GM23338 (cell line): ENCODE measurements at regions not wholly inside any gene's neighbourhood (a gene's known extent, or its start where the extent isn't known, plus 50 kb on each side); places are given as distances from the start of the nearest gene placed in this dataset.
A peak's percentile ranks its signal among the peaks of the same experiment; 100 is the strongest.

Source experiments
- ATAC-seq: fragments of 200-7000 bp; cut with Tn5 transposase; 3 replicates; pipeline ENCODE4 v1.9.1; 2020
- DNase-seq: peaks from one replicate; pipeline ENCODE4 v3.0.0-alpha.2; 2015; ENCODE audit warnings: low spot score
- H2AFZ ChIP-seq: fragments of 200-600 bp; sonication (generic); 2 replicates; pipeline ENCODE4 v1.8.0; 2016; ENCODE audit warnings: antibody characterized with exemption, mild to moderate bottlenecking, moderate library complexity
- H3F3A ChIP-seq: fragments of 200-600 bp; sonication (generic); replicated peaks from 2 replicates; pipeline ENCODE4 v1.8.0; 2017; ENCODE audit warnings: antibody characterized with exemption, mixed run types, low read depth
- H3K27ac ChIP-seq: fragments of 200-600 bp; sonication (generic); 2 replicates; pipeline ENCODE4 v1.6.1; 2016; ENCODE audit warnings: low read depth
- H3K27me3 ChIP-seq: fragments of 200-600 bp; sonication (generic); 2 replicates; pipeline ENCODE4 v1.8.0; 2016; ENCODE audit warnings: mild to moderate bottlenecking, mixed run types, moderate library complexity; ENCODE audit not compliant: insufficient read depth
- H3K36me3 ChIP-seq: fragments of 200-600 bp; sonication (generic); 2 replicates; pipeline ENCODE4 v1.8.0; 2016; ENCODE audit warnings: mild to moderate bottlenecking; ENCODE audit not compliant: insufficient read depth
- H3K4me1 ChIP-seq: fragments of 200-600 bp; sonication (generic); 2 replicates; pipeline ENCODE4 v1.8.0; 2016; ENCODE audit warnings: mild to moderate bottlenecking, moderate library complexity; ENCODE audit not compliant: insufficient read depth
- H3K4me2 ChIP-seq: fragments of 200-600 bp; sonication (generic); 2 replicates; pipeline ENCODE4 v1.7.1; 2017; ENCODE audit warnings: mixed run types
- H3K4me3 ChIP-seq: fragments of 200-600 bp; sonication (generic); 2 replicates; pipeline ENCODE4 v1.6.1; 2016; ENCODE audit warnings: mixed run types
- H3K79me2 ChIP-seq: fragments of 200-600 bp; sonication (generic); replicated peaks from 2 replicates; pipeline ENCODE4 v1.8.0; 2017; ENCODE audit warnings: mild to moderate bottlenecking; ENCODE audit not compliant: insufficient read depth
- H3K9me2 ChIP-seq: fragments of 200-600 bp; sonication (generic); 2 replicates; pipeline ENCODE4 v1.8.0; 2017; ENCODE audit not compliant: insufficient read depth
- H4K20me1 ChIP-seq: fragments of 200-600 bp; sonication (generic); replicated peaks from 2 replicates; pipeline ENCODE4 v1.8.0; 2017; ENCODE audit warnings: mild to moderate bottlenecking; ENCODE audit not compliant: insufficient read depth
- H3K27ac Mint-ChIP-seq: 2 replicates; pipeline ENCODE4 v1.8.0; 2020; ENCODE audit warnings: inconsistent platforms, mild to moderate bottlenecking, moderate library complexity, mixed read lengths
- H3K27me3 Mint-ChIP-seq: 3 replicates; pipeline ENCODE4 v1.8.0; 2022; ENCODE audit warnings: low read depth, mild to moderate bottlenecking, moderate library complexity, mixed read lengths, inconsistent platforms; ENCODE audit not compliant: insufficient read depth, poor library complexity
- H3K36me3 Mint-ChIP-seq: 3 replicates; pipeline ENCODE4 v1.8.0; 2021; ENCODE audit warnings: low read depth, mild to moderate bottlenecking, inconsistent platforms, moderate library complexity, mixed read lengths
- H3K4me1 Mint-ChIP-seq: 3 replicates; pipeline ENCODE4 v1.8.0; 2020; ENCODE audit warnings: mild to moderate bottlenecking, inconsistent platforms, mixed read lengths
- H3K4me3 Mint-ChIP-seq: 3 replicates; pipeline ENCODE4 v1.8.0; 2021; ENCODE audit warnings: moderate library complexity, mild to moderate bottlenecking, inconsistent platforms, mixed read lengths
- H3K9me3 Mint-ChIP-seq: 3 replicates; pipeline ENCODE4 v1.8.0; 2020; ENCODE audit warnings: moderate library complexity, mild to moderate bottlenecking, inconsistent platforms, mixed read lengths
- CREB1 ChIP-seq: fragments of 250-450 bp; sonication (Bioruptor Pico); IDR thresholded peaks from 2 replicates; pipeline ENCODE4 v1.5.0; 2020; ENCODE audit warnings: low read depth, mild to moderate bottlenecking, moderate library complexity
- CTCF ChIP-seq, 2 experiments: fragments of 200-600 bp in 1 of 2; sonication (generic) in 1 of 2; conservative IDR thresholded peaks; 2 replicates each; pipeline versions ENCODE4 v1.5.1 to v1.6.1; 2016 to 2017; ENCODE audit warnings: antibody characterized with exemption in 2 of 2, low read depth in 2 of 2, mild to moderate bottlenecking in 2 of 2, moderate library complexity in 1 of 2
- ETS1 ChIP-seq: IDR thresholded peaks from 2 replicates; pipeline ENCODE4 v1.6.1; 2016; ENCODE audit warnings: antibody characterized with exemption
- EZH2 ChIP-seq: fragments of 200-600 bp; sonication (generic); IDR thresholded peaks from one replicate; pipeline ENCODE4 v1.8.0; 2017; ENCODE audit warnings: antibody characterized with exemption, mild to moderate bottlenecking, low read depth; ENCODE audit not compliant: unreplicated experiment
- EZH2phosphoT487 ChIP-seq: fragments of 200-600 bp; sonication (generic); IDR thresholded peaks from one replicate; pipeline ENCODE4 v1.8.1; 2018; ENCODE audit warnings: antibody characterized with exemption; ENCODE audit not compliant: unreplicated experiment
- JUNB ChIP-seq: IDR thresholded peaks from one replicate; pipeline ENCODE4 v1.6.1; 2016; ENCODE audit warnings: antibody characterized with exemption; ENCODE audit not compliant: unreplicated experiment
- NANOG ChIP-seq: IDR thresholded peaks from 2 replicates; pipeline ENCODE4 v1.6.1; 2016; ENCODE audit warnings: antibody characterized with exemption, borderline replicate concordance
- POLR2AphosphoS5 ChIP-seq: IDR thresholded peaks from 2 replicates; pipeline ENCODE4 v1.6.1; 2016; ENCODE audit warnings: antibody characterized with exemption, low read depth
- REST ChIP-seq: IDR thresholded peaks from one replicate; pipeline ENCODE4 v1.6.1; 2018; ENCODE audit warnings: antibody characterized with exemption; ENCODE audit not compliant: unreplicated experiment
- STAT1 ChIP-seq: IDR thresholded peaks from one replicate; pipeline ENCODE4 v1.6.1; 2016; ENCODE audit warnings: antibody characterized with exemption; ENCODE audit not compliant: unreplicated experiment
- ZNF114 ChIP-seq: fragments of 250-450 bp; sonication (Bioruptor Pico); IDR thresholded peaks from 2 replicates; pipeline ENCODE4 v1.5.0; 2020; ENCODE audit warnings: mild to moderate bottlenecking, moderate library complexity
- ZNF331 ChIP-seq: fragments of 250-450 bp; sonication (Bioruptor Pico); IDR thresholded peaks from 2 replicates; pipeline ENCODE4 v1.5.0; 2020; ENCODE audit warnings: low read depth, mild to moderate bottlenecking, moderate library complexity

GRCh38 chr13:34507630-34508029 is 434.4 kb upstream of the NBEA start (continued):
- TF ChIP-seq CTCF (conservative IDR thresholded peaks at IDR 0.05; ENCODE audit: low read depth in 2 of 2): no peak
- TF ChIP-seq REST: no peak
- no peak for TF ChIP-seq EZH2phosphoT487
- TF ChIP-seq JUNB: no peak
- no peak for TF ChIP-seq STAT1
- no peak for TF ChIP-seq EZH2
- TF ChIP-seq NANOG: no peak
- no peak for TF ChIP-seq ZNF331 (CRISPR knock-in tag)
- TF ChIP-seq ETS1: no peak

GRCh38 chr13:34512817-34513216 is 429.3 kb upstream of the NBEA start:
- Mint-ChIP-seq H3K4me3 (no peak overlapping the region), H3K27ac (0 out of 2 replicates have a peak overlapping the region, but pooled peaks have one; percentile 4)
- no peak for TF ChIP-seq NANOG
- no peak for TF ChIP-seq STAT1
- no peak for TF ChIP-seq REST
- no peak for TF ChIP-seq POLR2AphosphoS5
- TF ChIP-seq CREB1 (CRISPR knock-in tag): no peak
- TF ChIP-seq EZH2phosphoT487: no peak
- TF ChIP-seq EZH2: no peak
- TF ChIP-seq JUNB: no peak
- no peak for TF ChIP-seq ZNF114
- no peak for TF ChIP-seq ETS1

More at GRCh38 chr13:34512817-34513216, 429.3 kb upstream of the NBEA start:
- Histone ChIP-seq H4K20me1 (no peaks in the 10 kb centered on the region), H3K27ac (no peak overlapping the region), H3K79me2 (no peaks in the 10 kb centered on the region), H3K4me2 (no peak overlapping the region), H3K4me1 (no peaks in the 10 kb centered on the region), H3K27me3 (no peaks in the 10 kb centered on the region), H2AFZ (no peak overlapping the region), H3K36me3 (no peaks in the 10 kb centered on the region), H3K4me3 (no peak overlapping the region), H3K9me2 (no peaks in the 10 kb centered on the region), H3F3A (no peaks in the 10 kb centered on the region)
- no peaks in the 10 kb centered on the region for H3K4me1 Mint-ChIP-seq
- H3K36me3 Mint-ChIP-seq: no peaks in the 10 kb centered on the region
- H3K9me3 Mint-ChIP-seq: no peaks in the 10 kb centered on the region
- H3K27me3 Mint-ChIP-seq: no peaks in the 10 kb centered on the region
- DNase-seq (no peak), ATAC-seq (no peak)
